ENCODE measurements at regions not wholly inside any gene's neighbourhood (a gene's known extent, or its start where the extent isn't known, plus 50 kb on each side); places are given as distances from the start of the nearest gene placed in this dataset.
A peak's percentile ranks its signal among the peaks of the same experiment; 100 is the strongest.
"Not testable (repeated sequence)": the region's sequence is repeated elsewhere in the genome, so short reads cannot be mapped to it uniquely, and the experiment has no call there.

DNA sequence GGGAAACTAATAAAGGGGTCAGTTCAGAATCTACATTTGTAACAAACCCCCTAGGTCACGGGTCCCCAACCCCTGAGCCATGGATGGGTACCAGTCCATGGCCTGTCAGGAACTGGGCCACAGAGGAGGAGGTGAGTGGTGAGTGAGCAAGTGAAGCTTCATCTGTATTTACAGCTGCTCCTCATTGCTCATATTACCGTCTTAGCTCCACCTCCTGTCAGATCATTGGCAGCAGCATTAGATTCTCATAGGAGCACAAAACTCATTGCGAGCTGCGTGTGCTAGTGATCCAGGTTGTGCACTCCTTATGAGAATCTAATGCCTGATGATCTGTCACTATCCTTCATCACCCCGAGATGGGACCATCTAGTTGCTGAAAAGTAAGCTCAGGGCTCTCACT lies 88.4 kb upstream of the MPP7 start:
- no peak for DNase-seq (ENCODE audit: low read depth)

DNA sequence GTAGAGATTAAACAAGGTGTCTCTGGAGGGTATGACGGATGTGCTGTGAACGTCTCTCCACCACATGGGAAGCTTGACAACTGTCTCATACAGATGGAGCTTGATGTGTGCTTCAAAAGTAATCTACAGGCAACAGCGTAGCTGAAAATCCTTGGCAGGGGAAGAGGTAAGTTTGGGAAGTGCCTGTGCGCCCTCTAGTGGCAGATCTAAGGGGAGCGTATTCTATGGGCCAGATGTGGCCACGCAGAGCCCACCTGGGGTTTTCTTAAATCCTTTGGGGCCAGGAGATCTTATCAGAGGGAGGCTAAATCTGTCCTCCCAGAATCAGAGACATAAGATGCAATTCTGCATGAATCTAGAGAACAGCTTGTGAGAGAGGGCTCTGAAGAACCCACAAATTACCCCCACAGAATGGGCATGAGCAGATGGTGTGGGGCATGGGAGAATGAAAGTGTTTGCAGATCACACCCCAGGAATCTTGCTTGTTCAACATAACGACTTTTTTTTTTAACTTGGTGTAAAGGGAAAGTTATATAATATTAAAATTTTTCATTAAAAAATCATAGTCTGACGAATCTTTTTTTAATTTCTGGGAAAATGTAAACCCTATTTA lies 91.2 kb upstream of the MPP7 start:
- DNase-seq (ENCODE audit: low read depth), result peak; percentile 42

DNA sequence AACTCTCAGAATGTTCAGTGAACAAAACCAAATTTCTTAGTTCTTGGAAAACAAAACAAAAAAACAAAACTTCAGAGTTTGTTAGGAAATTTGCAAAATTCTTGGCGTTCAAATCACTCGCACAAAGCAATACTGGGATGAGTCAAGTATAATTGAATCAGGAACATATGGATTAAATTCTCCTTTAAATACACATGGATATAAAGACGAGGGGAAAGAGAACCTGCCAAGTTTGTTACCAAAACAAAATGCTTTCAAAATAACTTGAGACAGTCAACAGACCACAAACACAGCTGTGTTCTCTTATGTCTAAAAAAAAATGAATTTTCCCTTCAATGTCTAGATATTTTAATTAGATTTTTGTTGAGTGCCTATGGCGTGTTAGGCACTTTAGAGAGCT lies 93.5 kb upstream of the MPP7 start:
- no peak for DNase-seq (ENCODE audit: low read depth)

DNA sequence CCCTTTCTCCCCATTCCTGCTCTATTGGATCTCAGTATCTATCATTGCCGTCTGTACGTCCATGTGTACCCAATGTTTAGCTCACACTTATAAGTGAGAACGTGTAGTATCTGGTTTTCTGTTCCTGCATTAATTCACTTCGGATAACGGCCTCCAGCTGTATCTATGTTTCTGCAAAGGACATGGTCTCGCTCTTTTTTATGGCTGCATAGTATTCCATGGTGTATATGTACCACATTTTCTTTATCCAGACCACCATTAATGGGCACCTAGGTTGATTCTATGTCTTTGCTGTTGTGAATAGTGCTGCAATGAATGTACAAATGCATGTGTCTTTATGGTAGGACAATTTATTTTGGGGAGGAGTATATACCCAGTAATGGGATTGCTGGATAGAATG lies 94.4 kb upstream of the MPP7 start:
- DNase-seq (ENCODE audit: low read depth), result no peak

DNA sequence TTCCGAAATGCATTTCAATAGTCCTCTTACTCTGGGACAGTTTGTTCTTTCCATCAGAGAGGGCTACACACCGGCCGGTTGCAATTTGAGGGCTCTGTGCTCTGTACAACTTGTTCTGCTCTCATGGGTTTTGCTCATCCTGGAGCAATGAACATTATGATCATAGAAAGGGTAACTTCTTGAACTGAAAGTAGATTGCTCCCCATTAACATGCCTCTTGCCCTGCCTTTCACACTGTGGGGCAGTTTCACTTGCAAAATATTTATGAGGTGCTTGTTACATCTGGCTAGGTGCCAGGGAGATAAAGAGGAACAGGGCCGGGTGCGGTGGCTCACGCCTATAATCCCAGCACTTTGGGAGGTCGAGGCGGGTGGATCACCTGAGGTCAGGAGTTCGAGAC lies 97.3 kb upstream of the MPP7 start:
- no peak for DNase-seq (ENCODE audit: low read depth)

GRCh38 chr10:28400681-28401080 lies 97.8 kb upstream of the MPP7 start:
- no peak for DNase-seq (ENCODE audit: low read depth)

GRCh38 chr10:28402611-28403073 lies 99.8 kb upstream of the MPP7 start:
- not testable (repeated sequence) for DNase-seq (ENCODE audit: low read depth)

- DNase-seq (ENCODE audit: low read depth), result peak; percentile 21
Measured at GRCh38 chr10:28403090-28403489, 100.2 kb upstream of the MPP7 start.

- no peak for DNase-seq (ENCODE audit: low read depth)
Measured at GRCh38 chr10:28408237-28408777, 105.4 kb upstream of the MPP7 start.

GRCh38 chr10:28410420-28411135 lies 107.7 kb upstream of the MPP7 start:
- DNase-seq (ENCODE audit: low read depth), result peak; percentile 22

GRCh38 chr10:28411136-28411460 lies 108.2 kb upstream of the MPP7 start:
- no peak for DNase-seq (ENCODE audit: low read depth)

GRCh38 chr10:28411648-28412047 lies 108.8 kb upstream of the MPP7 start:
- no peak for DNase-seq (ENCODE audit: low read depth)

- DNase-seq (ENCODE audit: low read depth), result no peak
Measured at GRCh38 chr10:28418069-28418468, 114.8 kb upstream of the WAC start.

- DNase-seq (ENCODE audit: low read depth), result no peak
Measured at GRCh38 chr10:28425422-28425821, 107.5 kb upstream of the WAC start.

DNA sequence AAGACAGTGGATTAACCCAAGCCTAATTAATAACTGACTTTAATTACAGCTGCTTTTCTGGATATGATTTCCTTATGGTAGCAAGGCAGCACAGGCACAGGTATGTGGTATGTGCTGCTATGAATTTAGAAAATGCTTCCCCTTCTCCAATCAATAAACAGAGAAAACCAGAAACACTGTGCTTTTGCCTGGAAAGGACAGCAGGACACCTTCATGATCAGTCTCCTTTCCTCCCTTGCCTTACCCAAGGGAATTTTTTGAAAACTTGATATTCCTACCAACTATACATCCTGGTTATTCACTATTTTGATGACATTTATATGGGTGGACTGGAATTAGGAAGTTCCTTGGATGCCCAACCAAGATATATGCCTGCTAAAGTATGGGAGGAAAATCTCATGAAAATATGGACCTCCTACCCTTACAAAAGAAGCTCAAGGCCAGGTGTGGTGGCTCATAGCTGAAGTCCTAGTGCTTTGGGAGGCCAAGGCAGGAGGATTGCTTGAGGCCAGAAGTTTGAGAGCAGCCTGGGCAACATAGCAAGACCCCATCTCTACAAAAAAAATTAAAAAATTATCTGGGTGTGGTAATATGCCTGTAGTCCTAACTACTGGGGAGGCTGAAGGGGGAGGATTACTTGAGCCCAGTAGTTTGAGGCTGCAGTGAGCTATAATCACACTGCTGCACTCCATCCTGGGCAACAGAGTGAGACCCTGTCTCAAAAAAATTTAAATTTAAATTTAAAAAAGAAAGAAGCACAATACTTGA lies 106.3 kb upstream of the WAC start:
- no peak for DNase-seq (ENCODE audit: low read depth)

GRCh38 chr10:28427376-28427775 lies 105.5 kb upstream of the WAC start:
- DNase-seq (ENCODE audit: low read depth), result no peak

DNA sequence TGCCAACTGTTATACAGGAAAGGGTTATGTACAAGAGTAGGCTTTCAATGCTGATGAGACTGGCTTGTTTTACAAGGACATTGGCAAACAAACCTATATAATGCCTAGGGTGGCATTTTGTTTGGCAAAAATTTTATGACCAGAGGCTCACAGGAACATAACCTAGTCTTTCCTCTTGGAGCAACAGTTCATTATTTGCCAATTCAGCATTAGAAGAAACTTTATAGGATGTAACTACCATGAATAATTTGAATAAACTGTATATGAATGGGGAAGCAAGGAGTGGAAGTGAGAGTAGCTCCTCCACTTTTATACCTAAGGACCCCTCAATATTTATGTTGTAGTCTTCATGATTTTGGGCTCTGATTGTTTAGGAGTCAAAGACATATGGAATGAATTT lies 103.9 kb upstream of the WAC start:
- DNase-seq (ENCODE audit: low read depth), result no peak

DNA sequence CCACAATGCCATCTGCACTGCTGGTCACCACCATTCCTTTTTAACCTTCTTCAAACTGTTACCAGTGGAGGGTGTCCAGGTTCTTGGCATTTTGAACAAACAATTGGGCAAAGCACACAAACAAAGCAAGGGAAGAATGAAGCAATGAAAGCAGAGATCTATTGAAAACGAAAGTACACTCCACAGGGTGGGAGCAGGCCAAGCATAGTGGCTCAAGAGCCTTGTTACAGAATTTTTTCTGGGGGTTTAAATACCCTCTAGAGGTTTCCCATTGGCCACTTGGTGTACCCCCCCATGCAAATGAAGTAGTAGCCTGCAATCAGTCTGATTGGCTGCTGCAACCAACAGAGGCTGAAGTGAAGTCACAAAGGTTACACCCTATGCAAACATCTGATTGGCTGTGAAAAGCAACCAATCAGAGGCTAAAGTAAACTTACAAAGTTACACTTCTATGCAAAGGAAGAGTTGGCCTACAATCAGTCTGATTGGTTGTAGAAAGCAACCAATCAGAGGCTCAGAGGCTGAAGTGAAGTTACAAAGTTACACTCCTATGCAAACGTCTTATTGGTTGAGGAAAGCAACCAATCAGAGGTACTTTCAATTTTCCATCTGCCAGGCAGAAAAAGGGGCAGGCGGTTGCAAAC lies 103.2 kb upstream of the WAC start:
- DNase-seq (ENCODE audit: low read depth), result peak; percentile 26

GRCh38 chr10:28431139-28431538 lies 101.8 kb upstream of the WAC start:
- DNase-seq (ENCODE audit: low read depth), result no peak

- DNase-seq (ENCODE audit: low read depth), result peak; percentile 66
Measured at GRCh38 chr10:28432210-28432676, 100.7 kb upstream of the WAC start.

- DNase-seq (ENCODE audit: low read depth), result no peak
Measured at GRCh38 chr10:28434063-28434462, 98.9 kb upstream of the WAC start.

DNA sequence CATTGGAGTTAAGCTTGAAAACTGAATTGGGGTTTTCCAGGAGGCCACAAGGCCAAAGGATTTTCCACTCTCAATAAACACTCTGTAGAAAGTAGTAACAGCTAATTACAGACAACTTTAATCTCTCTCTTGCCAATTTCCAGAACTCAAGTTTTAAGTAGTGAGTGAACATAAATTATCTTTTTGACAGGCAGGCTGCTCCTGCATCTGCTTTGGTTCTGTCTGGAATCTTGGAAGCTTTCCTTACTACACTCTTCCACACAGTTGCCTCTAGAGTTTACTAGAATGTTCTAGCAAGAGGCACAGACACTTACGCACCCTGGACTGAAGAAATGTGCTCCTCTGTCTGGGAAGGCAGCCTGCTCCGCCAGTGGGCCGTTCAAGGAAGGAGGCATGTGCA lies 90.5 kb upstream of the WAC start:
- DNase-seq (ENCODE audit: low read depth), result no peak

Measured in amniotic epithelial cell (primary cell).